ENCODE measurements at regions not wholly inside any gene's neighbourhood (a gene's known extent, or its start where the extent isn't known, plus 50 kb on each side); places are given as distances from the start of the nearest gene placed in this dataset.
"Not testable (repeated sequence)": the region's sequence is repeated elsewhere in the genome, so short reads cannot be mapped to it uniquely, and the experiment has no call there.

DNA sequence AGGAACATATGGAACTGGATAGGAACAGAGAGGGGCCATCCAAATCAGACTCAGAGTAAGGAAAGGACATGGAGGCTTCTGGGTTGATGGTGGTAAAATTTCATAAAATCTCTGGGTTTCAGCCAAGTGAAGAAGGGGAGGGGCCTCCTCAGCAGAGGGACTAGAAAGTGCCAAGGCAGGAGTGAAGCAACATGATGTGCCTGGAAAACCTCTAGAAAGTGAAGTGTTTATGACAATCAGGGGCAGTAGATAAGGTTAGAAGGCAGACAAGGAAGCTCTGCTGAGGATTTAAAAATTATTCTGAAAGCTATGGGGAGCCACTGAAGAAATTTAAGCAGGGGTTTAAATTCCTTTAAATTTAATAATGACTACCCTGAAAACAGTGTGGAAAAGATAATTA is 126.0 kb upstream of the TENT5A start:
- TF ChIP-seq POLR2AphosphoS5 (IDR thresholded peaks at IDR 0.05) (no peak), POLR2A (IDR thresholded peaks at IDR 0.05) (no peak)
- TF ChIP-seq, protein P1, sequence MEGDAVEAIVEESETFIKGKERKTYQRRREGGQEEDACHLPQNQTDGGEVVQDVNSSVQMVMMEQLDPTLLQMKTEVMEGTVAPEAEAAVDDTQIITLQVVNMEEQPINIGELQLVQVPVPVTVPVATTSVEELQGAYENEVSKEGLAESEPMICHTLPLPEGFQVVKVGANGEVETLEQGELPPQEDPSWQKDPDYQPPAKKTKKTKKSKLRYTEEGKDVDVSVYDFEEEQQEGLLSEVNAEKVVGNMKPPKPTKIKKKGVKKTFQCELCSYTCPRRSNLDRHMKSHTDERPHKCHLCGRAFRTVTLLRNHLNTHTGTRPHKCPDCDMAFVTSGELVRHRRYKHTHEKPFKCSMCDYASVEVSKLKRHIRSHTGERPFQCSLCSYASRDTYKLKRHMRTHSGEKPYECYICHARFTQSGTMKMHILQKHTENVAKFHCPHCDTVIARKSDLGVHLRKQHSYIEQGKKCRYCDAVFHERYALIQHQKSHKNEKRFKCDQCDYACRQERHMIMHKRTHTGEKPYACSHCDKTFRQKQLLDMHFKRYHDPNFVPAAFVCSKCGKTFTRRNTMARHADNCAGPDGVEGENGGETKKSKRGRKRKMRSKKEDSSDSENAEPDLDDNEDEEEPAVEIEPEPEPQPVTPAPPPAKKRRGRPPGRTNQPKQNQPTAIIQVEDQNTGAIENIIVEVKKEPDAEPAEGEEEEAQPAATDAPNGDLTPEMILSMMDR (IDR thresholded peaks at IDR 0.05) = no peak
- Histone ChIP-seq H3K27ac (no peak overlapping the region), H3K36me3 (no peaks in the 10 kb centered on the region), H3K27me3 (replicated peaks; ENCODE audit: insufficient read depth) (no peaks in the 10 kb centered on the region), H3K4me3 (no peak overlapping the region), H3K4me1 (replicated peaks) (no peaks in the 10 kb centered on the region), H3K9me3 (no peaks in the 10 kb centered on the region)
- DNase-seq (ENCODE audit: low spot score) = no peak
- intact Hi-C loops (cut with DNase I) = no loop called here

DNA sequence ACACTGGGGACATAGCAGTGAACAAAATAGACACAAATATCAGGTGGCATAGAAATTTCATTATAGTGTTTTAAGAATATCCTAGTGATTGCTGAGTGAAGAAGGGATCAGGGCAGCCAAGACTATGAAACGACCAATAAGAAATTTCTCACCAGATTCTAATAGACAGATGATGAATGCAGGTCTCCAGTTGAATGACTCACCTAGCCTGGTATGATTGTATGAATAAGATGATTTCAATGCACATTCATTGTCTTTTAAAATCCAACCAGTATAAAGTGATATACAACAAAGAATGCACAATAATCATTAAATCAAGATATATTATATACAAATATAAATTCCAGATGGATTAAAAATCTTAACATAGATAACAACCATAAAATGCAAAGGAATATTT is 124.5 kb upstream of the TENT5A start:
- Histone ChIP-seq H3K27ac (no peak overlapping the region), H3K9me3 (no peaks in the 10 kb centered on the region), H3K4me3 (no peak overlapping the region), H3K36me3 (no peaks in the 10 kb centered on the region), H3K27me3 (replicated peaks; ENCODE audit: insufficient read depth) (no peaks in the 10 kb centered on the region), H3K4me1 (replicated peaks) (no peaks in the 10 kb centered on the region)
- intact Hi-C loops (cut with DNase I) = no loop called here
- WGBS = 71% methylated on average over 1 of the region's 1 CpG
- TF ChIP-seq POLR2AphosphoS5 (IDR thresholded peaks at IDR 0.05) (no peak), POLR2A (IDR thresholded peaks at IDR 0.05) (no peak)
- TF ChIP-seq, protein P1 (IDR thresholded peaks at IDR 0.05) = no peak
- DNase-seq (ENCODE audit: low spot score) = no peak

DNA sequence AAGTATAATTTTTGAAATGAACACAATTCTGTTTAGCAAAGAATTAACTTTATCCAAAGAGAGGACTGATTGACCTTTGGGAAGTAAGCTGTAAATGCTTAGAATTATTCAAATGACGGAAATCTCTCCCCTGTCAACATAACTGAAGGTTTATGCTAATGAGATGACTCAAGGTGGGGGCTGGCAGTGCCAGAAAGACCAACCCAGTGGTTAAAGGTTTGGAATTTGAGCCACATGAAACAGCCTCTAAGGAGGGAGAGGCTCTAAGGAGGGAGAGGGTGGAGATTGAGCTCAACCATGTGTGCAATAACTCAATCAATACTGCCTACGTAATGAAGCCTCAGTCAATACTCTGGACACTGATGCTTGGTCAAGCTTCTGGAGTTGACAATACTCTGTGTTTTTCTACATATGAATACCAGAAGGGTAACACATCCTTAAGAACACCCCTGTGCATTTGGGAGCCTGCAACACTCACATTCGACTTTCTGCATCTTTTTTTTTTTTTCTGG is 123.4 kb upstream of the TENT5A start:
- Histone ChIP-seq H3K4me3 (no peak overlapping the region), H3K4me1 (replicated peaks) (no peaks in the 10 kb centered on the region), H3K36me3 (no peaks in the 10 kb centered on the region), H3K27me3 (replicated peaks; ENCODE audit: insufficient read depth) (no peaks in the 10 kb centered on the region), H3K9me3 (no peaks in the 10 kb centered on the region), H3K27ac (no peak overlapping the region)
- intact Hi-C loops (cut with DNase I) = no loop called here
- no peak for DNase-seq (ENCODE audit: low spot score)
- no peak for TF ChIP-seq POLR2A (IDR thresholded peaks at IDR 0.05)
- no peak for TF ChIP-seq POLR2AphosphoS5 (IDR thresholded peaks at IDR 0.05)
- TF ChIP-seq, protein P1 (IDR thresholded peaks at IDR 0.05) = no peak
- 95% methylated on average over 3 of the region's 3 CpGs for WGBS

DNA sequence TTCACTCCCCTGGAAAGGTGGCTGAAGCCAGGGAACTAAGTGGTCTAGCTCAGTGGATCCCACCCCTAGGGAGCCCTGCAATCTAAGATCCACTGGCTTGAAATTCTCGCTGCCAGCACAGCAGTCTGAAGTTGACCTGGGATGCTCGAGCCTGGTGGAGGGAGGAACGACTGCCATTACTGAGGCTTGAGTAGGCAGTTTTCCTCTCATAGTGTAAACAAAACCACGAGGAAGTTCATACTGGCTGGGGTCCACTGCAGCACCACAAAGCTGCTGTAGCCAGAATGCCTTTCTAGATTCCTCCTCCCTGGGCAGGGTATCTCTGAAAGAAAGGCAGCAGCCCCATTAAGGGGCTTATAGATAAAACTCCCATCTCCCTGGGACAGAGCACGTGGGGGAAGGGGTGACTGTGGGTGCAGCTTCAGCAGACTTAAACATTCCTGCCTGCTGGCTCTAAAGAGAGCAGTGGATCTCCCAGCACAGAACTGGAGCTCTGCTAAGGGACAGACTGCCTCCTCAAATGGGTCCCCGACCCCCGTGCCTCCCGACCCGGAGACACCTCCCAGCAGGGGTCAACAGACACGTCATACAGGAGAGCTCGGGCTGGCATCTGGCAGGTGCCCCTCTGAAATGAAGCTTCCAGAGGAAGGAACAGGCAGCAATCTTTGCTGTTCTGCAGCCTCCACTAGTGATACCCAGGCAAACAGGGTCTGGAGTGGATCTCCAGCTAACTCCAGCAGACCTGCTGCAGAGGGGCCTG is 117.4 kb upstream of the TENT5A start:
- H3K4me3 ChIP-seq; H3K27me3 ChIP-seq (replicated peaks; ENCODE audit: insufficient read depth); H3K4me1 ChIP-seq (replicated peaks); H3K9me3 ChIP-seq; intact Hi-C loops (cut with DNase I); H3K27ac ChIP-seq; DNase-seq (ENCODE audit: low spot score); H3K36me3 ChIP-seq: not testable (repeated sequence)
- 63% methylated on average over 11 of the region's 11 CpGs for WGBS

DNA sequence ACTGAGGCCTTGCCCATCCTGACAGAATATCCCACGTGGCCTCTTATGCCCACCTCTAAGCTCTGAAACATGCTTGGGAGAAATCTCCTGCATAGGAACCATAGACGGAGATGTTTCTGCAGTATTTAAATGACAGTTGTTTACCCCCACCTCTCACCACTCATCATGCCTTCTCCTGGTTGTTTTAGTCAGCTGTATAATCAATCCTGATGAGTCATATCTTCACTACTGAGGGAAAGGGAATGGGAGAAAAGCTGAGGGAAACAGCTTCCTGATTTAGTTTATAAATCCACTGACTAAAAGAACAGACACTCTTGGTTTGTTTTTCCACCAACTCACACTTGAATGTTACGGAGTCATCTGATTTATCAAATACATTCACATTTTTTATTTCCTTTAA is 113.2 kb upstream of the TENT5A start:
- no peaks in the 10 kb centered on the region for H3K4me1 ChIP-seq (replicated peaks)
- whole genome bisulfite sequencing = 67% methylated on average over 3 of the region's 3 CpGs

More for the DNA sequence above, 113.2 kb upstream of the TENT5A start:
- H3K9me3 ChIP-seq = no peaks in the 10 kb centered on the region
- TF ChIP-seq, protein P1 (IDR thresholded peaks at IDR 0.05) = no peak
- TF ChIP-seq POLR2A (IDR thresholded peaks at IDR 0.05) (no peak), POLR2AphosphoS5 (IDR thresholded peaks at IDR 0.05) (no peak)
- no peak overlapping the region for H3K27ac ChIP-seq
- intact Hi-C loops (cut with DNase I) = no loop called here
- no peak for DNase-seq (ENCODE audit: low spot score)
- no peaks in the 10 kb centered on the region for H3K27me3 ChIP-seq (replicated peaks; ENCODE audit: insufficient read depth)
- H3K4me3 ChIP-seq = no peak overlapping the region
- no peaks in the 10 kb centered on the region for H3K36me3 ChIP-seq

Data from prostate gland (tissue), 2 donors.